ENCODE measurements at regions not wholly inside any gene's neighbourhood (a gene's known extent, or its start where the extent isn't known, plus 50 kb on each side); places are given as distances from the start of the nearest gene placed in this dataset.
"Not testable (repeated sequence)": the region's sequence is repeated elsewhere in the genome, so short reads cannot be mapped to it uniquely, and the experiment has no call there.

DNA sequence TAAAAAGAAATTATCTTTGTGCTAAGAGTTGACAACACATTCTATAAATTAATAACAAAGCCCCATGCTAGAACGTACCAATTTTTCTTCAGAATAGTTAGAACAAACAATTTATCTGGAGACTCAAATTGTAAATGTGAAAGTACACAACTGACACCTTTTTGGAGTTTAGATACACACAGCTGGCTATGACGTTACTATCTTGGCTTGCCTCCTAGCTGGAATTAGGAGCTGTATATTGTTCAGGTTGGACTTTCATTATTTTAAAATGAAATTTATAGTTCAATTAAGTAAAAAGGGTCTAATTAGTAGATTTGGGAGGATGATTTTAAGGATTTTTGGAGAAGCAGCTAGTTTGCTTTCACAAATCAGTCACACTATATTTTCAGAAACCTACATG is 393.9 kb upstream of the RIOK2 start (continued):
- TF ChIP-seq ZBTB20 (tag by site-specific recombination; IDR thresholded peaks at IDR 0.05): no peak
- TF ChIP-seq ZNF354C (tag by site-specific recombination; IDR thresholded peaks at IDR 0.05; ENCODE audit: borderline replicate concordance, low read depth): no peak
- TF ChIP-seq, protein P1, sequence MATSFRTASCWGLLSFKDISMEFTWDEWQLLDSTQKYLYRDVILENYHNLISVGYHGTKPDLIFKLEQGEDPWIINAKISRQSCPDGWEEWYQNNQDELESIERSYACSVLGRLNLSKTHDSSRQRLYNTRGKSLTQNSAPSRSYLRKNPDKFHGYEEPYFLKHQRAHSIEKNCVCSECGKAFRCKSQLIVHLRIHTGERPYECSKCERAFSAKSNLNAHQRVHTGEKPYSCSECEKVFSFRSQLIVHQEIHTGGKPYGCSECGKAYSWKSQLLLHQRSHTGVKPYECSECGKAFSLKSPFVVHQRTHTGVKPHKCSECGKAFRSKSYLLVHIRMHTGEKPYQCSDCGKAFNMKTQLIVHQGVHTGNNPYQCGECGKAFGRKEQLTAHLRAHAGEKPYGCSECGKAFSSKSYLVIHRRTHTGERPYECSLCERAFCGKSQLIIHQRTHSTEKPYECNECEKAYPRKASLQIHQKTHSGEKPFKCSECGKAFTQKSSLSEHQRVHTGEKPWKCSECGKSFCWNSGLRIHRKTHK (tag by site-specific recombination; IDR thresholded peaks at IDR 0.05): no peak

DNA sequence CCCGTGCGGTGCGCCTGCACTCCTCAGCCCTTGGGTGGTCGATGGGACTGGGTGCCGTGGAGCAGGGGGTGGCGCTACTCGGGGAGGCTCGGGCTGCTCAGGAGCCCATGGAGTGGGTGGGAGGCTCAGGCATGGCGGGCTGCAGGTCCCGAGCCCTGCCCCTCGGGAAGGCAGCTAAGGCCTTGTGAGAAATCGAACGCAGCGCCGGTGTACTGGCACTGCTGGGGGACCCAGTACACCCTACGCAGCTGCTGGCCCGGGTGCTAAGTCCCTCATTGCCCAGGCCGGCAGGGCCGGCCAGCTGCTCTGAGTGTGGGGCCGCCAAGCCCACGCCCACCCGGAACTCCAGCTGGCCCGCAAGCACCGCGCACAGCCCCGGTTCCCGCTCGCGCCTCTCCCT is 396.9 kb upstream of the RIOK2 start:
- H3K9me3 ChIP-seq (ENCODE audit: control insufficient read depth, insufficient read depth, low read depth, low read length); H3K27ac ChIP-seq (ENCODE audit: extremely low read depth, low read depth, low read length); POLR2A ChIA-PET; H3K4me3 ChIP-seq (ENCODE audit: low read depth, low read length); CTCF ChIA-PET; H3K36me3 ChIP-seq (ENCODE audit: control insufficient read depth in 2 of 2, insufficient read depth in 1 of 2, low read length in 2 of 2); H3K4me1 ChIP-seq (ENCODE audit: control insufficient read depth, insufficient read depth, low read length): not testable (repeated sequence)

DNA sequence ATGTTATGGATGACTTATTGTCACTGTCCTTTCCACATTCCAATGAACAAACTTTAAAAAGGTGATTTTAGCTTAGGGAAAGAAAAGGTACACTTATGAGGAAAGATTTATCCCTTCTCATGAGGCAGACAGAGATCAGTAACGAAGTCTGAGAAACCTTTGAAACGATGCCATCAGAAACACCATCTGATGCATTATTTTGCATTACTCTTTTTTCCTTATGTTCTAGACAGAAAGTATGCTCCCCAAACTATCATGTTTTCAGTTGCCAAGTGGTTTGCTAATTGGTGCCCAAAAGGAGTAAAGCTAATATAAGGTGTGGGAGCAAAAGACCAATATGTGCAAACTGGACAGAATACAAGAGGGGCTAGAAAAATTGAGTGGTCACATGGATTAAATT is 397.7 kb upstream of the RIOK2 start:
- no peak overlapping the region for H3K4me3 ChIP-seq (ENCODE audit: low read depth, low read length)
- no peak overlapping the region for H3K27ac ChIP-seq (ENCODE audit: extremely low read depth, low read depth, low read length)
- no peaks in the 10 kb centered on the region for H3K36me3 ChIP-seq (ENCODE audit: control insufficient read depth in 2 of 2, insufficient read depth in 1 of 2, low read length in 2 of 2)
- no peaks in the 10 kb centered on the region for H3K4me1 ChIP-seq (ENCODE audit: control insufficient read depth, insufficient read depth, low read length)
- no peak for TF ChIP-seq ZNF544 (tag by site-specific recombination; IDR thresholded peaks at IDR 0.05)
- H3K9me3 ChIP-seq (ENCODE audit: control insufficient read depth, insufficient read depth, low read depth, low read length): no peaks in the 10 kb centered on the region
- CTCF ChIA-PET: no interaction called here
- POLR2A ChIA-PET: no interaction called here

DNA sequence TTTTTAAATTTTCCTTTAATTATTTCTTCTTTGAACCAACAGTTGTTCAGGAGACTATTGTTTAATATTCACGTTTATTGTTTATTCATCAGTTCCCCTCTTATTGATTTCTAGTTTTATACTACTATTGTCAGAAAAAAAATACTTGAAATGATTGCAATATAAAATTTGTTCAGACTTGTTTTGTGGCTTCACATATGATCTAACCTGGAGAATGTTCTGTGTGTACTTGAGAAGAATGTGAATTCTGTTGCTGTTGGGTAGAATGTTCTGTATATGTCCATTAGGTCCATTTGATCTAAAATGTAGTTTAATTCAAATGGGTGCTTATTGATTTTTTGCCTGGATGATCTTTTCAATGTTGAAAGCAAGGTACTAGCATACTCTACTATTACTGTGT is 408.7 kb upstream of the RIOK2 start:
- no peaks in the 10 kb centered on the region for H3K4me1 ChIP-seq (ENCODE audit: control insufficient read depth, insufficient read depth, low read length)
- CTCF ChIA-PET: no interaction called here
- TF ChIP-seq ZNF112 (tag by site-specific recombination; IDR thresholded peaks at IDR 0.05): no peak
- no peak for TF ChIP-seq ZNF175 (tag by site-specific recombination; IDR thresholded peaks at IDR 0.05)
- TF ChIP-seq, protein P2, sequence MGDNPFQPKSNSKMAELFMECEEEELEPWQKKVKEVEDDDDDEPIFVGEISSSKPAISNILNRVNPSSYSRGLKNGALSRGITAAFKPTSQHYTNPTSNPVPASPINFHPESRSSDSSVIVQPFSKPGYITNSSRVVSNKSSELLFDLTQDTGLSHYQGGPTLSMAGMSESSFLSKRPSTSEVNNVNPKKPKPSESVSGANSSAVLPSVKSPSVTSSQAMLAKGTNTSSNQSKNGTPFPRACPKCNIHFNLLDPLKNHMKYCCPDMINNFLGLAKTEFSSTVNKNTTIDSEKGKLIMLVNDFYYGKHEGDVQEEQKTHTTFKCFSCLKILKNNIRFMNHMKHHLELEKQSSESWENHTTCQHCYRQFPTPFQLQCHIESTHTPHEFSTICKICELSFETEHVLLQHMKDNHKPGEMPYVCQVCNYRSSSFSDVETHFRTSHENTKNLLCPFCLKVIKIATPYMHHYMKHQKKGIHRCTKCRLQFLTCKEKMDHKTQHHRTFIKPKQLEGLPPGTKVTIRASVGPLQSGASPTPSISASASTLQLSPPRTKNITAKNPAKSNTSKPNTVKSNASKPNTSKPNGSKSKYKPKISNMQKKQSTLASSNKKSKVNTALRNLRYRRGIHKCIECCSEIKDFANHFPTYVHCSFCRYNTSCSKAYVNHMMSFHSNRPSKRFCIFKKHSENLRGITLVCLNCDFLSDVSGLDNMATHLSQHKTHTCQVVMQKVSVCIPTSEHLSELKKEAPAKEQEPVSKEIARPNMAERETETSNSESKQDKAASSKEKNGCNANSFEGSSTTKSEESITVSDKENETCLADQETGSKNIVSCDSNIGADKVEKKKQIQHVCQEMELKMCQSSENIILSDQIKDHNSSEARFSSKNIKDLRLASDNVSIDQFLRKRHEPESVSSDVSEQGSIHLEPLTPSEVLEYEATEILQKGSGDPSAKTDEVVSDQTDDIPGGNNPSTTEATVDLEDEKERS (tag by site-specific recombination; IDR thresholded peaks at IDR 0.05): no peak
- TF ChIP-seq TCF7L2 (IDR thresholded peaks at IDR 0.05; ENCODE audit: borderline replicate concordance, low read depth, low read length): no peak
- no peak for TF ChIP-seq ZNF585B (tag by site-specific recombination; IDR thresholded peaks at IDR 0.05)
- no peak for TF ChIP-seq ZNF433 (tag by site-specific recombination; IDR thresholded peaks at IDR 0.05; ENCODE audit: low read depth)
- TF ChIP-seq ZNF621 (tag by site-specific recombination; IDR thresholded peaks at IDR 0.05): no peak
- TF ChIP-seq, protein P3, sequence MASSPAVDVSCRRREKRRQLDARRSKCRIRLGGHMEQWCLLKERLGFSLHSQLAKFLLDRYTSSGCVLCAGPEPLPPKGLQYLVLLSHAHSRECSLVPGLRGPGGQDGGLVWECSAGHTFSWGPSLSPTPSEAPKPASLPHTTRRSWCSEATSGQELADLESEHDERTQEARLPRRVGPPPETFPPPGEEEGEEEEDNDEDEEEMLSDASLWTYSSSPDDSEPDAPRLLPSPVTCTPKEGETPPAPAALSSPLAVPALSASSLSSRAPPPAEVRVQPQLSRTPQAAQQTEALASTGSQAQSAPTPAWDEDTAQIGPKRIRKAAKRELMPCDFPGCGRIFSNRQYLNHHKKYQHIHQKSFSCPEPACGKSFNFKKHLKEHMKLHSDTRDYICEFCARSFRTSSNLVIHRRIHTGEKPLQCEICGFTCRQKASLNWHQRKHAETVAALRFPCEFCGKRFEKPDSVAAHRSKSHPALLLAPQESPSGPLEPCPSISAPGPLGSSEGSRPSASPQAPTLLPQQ (tag by site-specific recombination; IDR thresholded peaks at IDR 0.05): no peak
- no peak for TF ChIP-seq ZNF354C (tag by site-specific recombination; IDR thresholded peaks at IDR 0.05; ENCODE audit: borderline replicate concordance, low read depth)
- TF ChIP-seq, protein P4, sequence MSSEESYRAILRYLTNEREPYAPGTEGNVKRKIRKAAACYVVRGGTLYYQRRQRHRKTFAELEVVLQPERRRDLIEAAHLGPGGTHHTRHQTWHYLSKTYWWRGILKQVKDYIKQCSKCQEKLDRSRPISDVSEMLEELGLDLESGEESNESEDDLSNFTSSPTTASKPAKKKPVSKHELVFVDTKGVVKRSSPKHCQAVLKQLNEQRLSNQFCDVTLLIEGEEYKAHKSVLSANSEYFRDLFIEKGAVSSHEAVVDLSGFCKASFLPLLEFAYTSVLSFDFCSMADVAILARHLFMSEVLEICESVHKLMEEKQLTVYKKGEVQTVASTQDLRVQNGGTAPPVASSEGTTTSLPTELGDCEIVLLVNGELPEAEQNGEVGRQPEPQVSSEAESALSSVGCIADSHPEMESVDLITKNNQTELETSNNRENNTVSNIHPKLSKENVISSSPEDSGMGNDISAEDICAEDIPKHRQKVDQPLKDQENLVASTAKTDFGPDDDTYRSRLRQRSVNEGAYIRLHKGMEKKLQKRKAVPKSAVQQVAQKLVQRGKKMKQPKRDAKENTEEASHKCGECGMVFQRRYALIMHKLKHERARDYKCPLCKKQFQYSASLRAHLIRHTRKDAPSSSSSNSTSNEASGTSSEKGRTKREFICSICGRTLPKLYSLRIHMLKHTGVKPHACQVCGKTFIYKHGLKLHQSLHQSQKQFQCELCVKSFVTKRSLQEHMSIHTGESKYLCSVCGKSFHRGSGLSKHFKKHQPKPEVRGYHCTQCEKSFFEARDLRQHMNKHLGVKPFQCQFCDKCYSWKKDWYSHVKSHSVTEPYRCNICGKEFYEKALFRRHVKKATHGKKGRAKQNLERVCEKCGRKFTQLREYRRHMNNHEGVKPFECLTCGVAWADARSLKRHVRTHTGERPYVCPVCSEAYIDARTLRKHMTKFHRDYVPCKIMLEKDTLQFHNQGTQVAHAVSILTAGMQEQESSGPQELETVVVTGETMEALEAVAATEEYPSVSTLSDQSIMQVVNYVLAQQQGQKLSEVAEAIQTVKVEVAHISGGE (tag by site-specific recombination; conservative IDR thresholded peaks at IDR 0.05; ENCODE audit: low read depth): no peak
- no peak for TF ChIP-seq ZNF560 (tag by site-specific recombination; IDR thresholded peaks at IDR 0.05; ENCODE audit: borderline replicate concordance)
- no peak overlapping the region for H3K27ac ChIP-seq (ENCODE audit: extremely low read depth, low read depth, low read length)
- POLR2A ChIA-PET: no interaction called here
- no peak overlapping the region for H3K4me3 ChIP-seq (ENCODE audit: low read depth, low read length)
- H3K36me3 ChIP-seq (ENCODE audit: control insufficient read depth in 2 of 2, insufficient read depth in 1 of 2, low read length in 2 of 2): no peaks in the 10 kb centered on the region
- no peaks in the 10 kb centered on the region for H3K9me3 ChIP-seq (ENCODE audit: control insufficient read depth, insufficient read depth, low read depth, low read length)
